B cell (primary cell): ENCODE measurements at regions not wholly inside any gene's neighbourhood (a gene's known extent, or its start where the extent isn't known, plus 50 kb on each side); places are given as distances from the start of the nearest gene placed in this dataset.

Experiments used
- EZH2 ChIP-seq: IDR thresholded peaks from 2 replicates; pipeline ENCODE4 v1.6.1; 2012; ENCODE audit warnings: borderline replicate concordance, low read depth, mild to moderate bottlenecking, moderate library complexity, low read length; ENCODE audit not compliant: insufficient read depth, poor library complexity, severe bottlenecking
- TF ChIP-seq, protein P1 (sequence below): fragments of 200-600 bp; IDR thresholded peaks from one replicate; pipeline ENCODE4 v1.8.0; 2022; ENCODE audit warnings: antibody characterized with exemption, mild to moderate bottlenecking

DNA sequence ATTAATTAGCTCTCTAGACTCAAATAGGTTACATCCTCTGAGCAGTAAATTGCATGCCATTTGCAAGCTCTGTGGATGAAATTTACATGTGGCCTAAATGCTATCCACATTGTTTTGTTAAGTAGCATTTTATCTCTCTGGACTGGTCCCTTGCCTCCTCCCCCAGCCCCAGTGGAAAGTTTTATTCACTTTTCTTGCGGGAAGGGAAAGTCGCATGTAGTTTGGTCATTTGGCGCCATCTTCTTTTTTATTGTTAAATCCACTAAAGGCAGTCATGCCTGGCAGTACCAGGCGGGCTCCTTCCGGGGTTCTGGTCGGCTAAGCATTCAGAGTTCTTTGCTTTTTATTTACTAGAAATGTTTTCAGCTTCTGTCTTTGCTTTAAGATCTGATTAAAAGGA, 188.7 kb downstream of the TM9SF2 start:
- TF ChIP-seq, protein P1, sequence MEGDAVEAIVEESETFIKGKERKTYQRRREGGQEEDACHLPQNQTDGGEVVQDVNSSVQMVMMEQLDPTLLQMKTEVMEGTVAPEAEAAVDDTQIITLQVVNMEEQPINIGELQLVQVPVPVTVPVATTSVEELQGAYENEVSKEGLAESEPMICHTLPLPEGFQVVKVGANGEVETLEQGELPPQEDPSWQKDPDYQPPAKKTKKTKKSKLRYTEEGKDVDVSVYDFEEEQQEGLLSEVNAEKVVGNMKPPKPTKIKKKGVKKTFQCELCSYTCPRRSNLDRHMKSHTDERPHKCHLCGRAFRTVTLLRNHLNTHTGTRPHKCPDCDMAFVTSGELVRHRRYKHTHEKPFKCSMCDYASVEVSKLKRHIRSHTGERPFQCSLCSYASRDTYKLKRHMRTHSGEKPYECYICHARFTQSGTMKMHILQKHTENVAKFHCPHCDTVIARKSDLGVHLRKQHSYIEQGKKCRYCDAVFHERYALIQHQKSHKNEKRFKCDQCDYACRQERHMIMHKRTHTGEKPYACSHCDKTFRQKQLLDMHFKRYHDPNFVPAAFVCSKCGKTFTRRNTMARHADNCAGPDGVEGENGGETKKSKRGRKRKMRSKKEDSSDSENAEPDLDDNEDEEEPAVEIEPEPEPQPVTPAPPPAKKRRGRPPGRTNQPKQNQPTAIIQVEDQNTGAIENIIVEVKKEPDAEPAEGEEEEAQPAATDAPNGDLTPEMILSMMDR, result no peak
- TF ChIP-seq EZH2, result no peak
